ENCODE measurements at regions not wholly inside any gene's neighbourhood (a gene's known extent, or its start where the extent isn't known, plus 50 kb on each side); places are given as distances from the start of the nearest gene placed in this dataset.
A peak's percentile ranks its signal among the peaks of the same experiment; 100 is the strongest.

DNA sequence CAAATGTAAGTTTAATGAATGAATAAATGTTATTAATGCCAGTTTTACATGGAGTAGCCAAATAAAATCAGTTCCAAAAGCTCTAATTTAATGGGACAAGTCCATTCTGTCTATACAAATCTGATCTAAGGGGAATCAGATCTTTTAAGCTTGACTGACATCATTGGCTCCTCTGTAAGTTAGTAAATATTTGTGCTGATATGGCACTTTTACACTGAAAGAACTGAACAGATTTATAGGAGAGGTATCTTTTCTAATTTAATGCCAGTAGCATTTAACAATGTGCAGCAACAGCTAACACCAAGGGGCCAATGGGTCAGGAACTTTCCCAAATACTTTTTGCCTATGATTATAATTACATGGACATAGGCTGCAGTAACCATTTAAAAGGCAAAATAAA, 832.3 kb downstream of the PCDH17 start:
- no peak for DNase-seq (ENCODE audit: low read depth in 4 of 6, low spot score in 6 of 6)
- Histone ChIP-seq H3K9me3 (ENCODE audit: control insufficient read depth, insufficient read depth, low read length) (no peaks in the 10 kb centered on the region), H3K4me3 (ENCODE audit: low read depth, low read length) (no peak overlapping the region), H3K36me3 (ENCODE audit: control insufficient read depth, insufficient read depth, low read length) (no peaks in the 10 kb centered on the region), H3K27ac (ENCODE audit: low read depth, low read length) (no peak overlapping the region), H3K27me3 (ENCODE audit: control insufficient read depth, insufficient read depth, low read length) (no peaks in the 10 kb centered on the region), H3K4me1 (ENCODE audit: control insufficient read depth, insufficient read depth, low read length) (no peaks in the 10 kb centered on the region)

DNA sequence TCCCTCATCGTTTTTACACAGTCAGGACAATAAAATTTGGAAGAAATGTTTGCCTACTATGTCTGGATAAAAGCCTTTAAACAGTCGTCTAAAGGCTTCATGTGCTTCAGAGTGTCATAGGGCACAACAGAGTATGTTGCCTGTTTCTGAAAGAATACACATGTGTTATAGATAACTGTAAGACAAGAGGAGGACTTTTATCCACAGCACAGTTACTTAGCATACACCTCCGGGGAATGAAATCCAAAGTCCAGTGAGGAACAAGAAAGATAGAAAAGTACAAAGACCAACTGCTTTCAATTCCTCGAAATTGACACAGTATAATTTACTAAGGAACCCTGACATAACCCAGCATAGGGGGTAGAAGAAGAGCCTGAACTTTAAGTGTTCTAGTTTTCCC, 835.6 kb downstream of the PCDH17 start:
- Histone ChIP-seq H3K9me3 (ENCODE audit: control insufficient read depth, insufficient read depth, low read length) (no peaks in the 10 kb centered on the region), H3K4me3 (ENCODE audit: low read depth, low read length) (no peak overlapping the region), H3K27me3 (ENCODE audit: control insufficient read depth, insufficient read depth, low read length) (no peaks in the 10 kb centered on the region), H3K36me3 (ENCODE audit: control insufficient read depth, insufficient read depth, low read length) (no peaks in the 10 kb centered on the region), H3K4me1 (ENCODE audit: control insufficient read depth, insufficient read depth, low read length) (no peaks in the 10 kb centered on the region), H3K27ac (ENCODE audit: low read depth, low read length) (no peak overlapping the region)
- 100% methylated on average over 1 of the region's 4 CpGs for WGBS (ENCODE audit: insufficient coverage)
- no peak for DNase-seq (ENCODE audit: low read depth in 4 of 6, low spot score in 6 of 6)

GRCh38 chr13:58472483-58472882, 840.9 kb downstream of the PCDH17 start:
- Histone ChIP-seq H3K27me3 (ENCODE audit: control insufficient read depth, insufficient read depth, low read length) (no peaks in the 10 kb centered on the region), H3K27ac (ENCODE audit: low read depth, low read length) (no peak overlapping the region), H3K4me1 (ENCODE audit: control insufficient read depth, insufficient read depth, low read length) (no peaks in the 10 kb centered on the region), H3K4me3 (ENCODE audit: low read depth, low read length) (no peak overlapping the region), H3K36me3 (ENCODE audit: control insufficient read depth, insufficient read depth, low read length) (no peaks in the 10 kb centered on the region), H3K9me3 (ENCODE audit: control insufficient read depth, insufficient read depth, low read length) (no peaks in the 10 kb centered on the region)
- WGBS (ENCODE audit: insufficient coverage): no CpG with 5 or more reads among the region's 3 CpGs
- peak in 1 of 6 donors; percentile 22 for DNase-seq (ENCODE audit: low read depth in 4 of 6, low spot score in 6 of 6)

- DNase-seq (ENCODE audit: low read depth in 4 of 6, low spot score in 6 of 6): peak in 1 of 6 donors; percentile 40
- H3K27me3 ChIP-seq (ENCODE audit: control insufficient read depth, insufficient read depth, low read length): no peaks in the 10 kb centered on the region
Observed at GRCh38 chr13:58474581-58474980, 843.0 kb downstream of the PCDH17 start.

GRCh38 chr13:58476206-58476918, 844.8 kb downstream of the PCDH17 start:
- Histone ChIP-seq H3K4me3 (ENCODE audit: low read depth, low read length) (no peak overlapping the region), H3K27me3 (ENCODE audit: control insufficient read depth, insufficient read depth, low read length) (no peaks in the 10 kb centered on the region), H3K9me3 (ENCODE audit: control insufficient read depth, insufficient read depth, low read length) (no peaks in the 10 kb centered on the region), H3K36me3 (ENCODE audit: control insufficient read depth, insufficient read depth, low read length) (no peaks in the 10 kb centered on the region), H3K4me1 (ENCODE audit: control insufficient read depth, insufficient read depth, low read length) (no peaks in the 10 kb centered on the region), H3K27ac (ENCODE audit: low read depth, low read length) (no peak overlapping the region)
- DNase-seq (ENCODE audit: low read depth in 4 of 6, low spot score in 6 of 6): peak in 2 of 6 donors; percentile 50 to 55
- no CpG with 5 or more reads among the region's 6 CpGs for WGBS (ENCODE audit: insufficient coverage)

More at GRCh38 chr13:58474581-58474980, 843.0 kb downstream of the PCDH17 start:
- H3K4me1 ChIP-seq (ENCODE audit: control insufficient read depth, insufficient read depth, low read length): no peaks in the 10 kb centered on the region
- H3K4me3 ChIP-seq (ENCODE audit: low read depth, low read length): no peak overlapping the region
- H3K27ac ChIP-seq (ENCODE audit: low read depth, low read length): no peak overlapping the region
- H3K36me3 ChIP-seq (ENCODE audit: control insufficient read depth, insufficient read depth, low read length): no peaks in the 10 kb centered on the region
- no peaks in the 10 kb centered on the region for H3K9me3 ChIP-seq (ENCODE audit: control insufficient read depth, insufficient read depth, low read length)

DNA sequence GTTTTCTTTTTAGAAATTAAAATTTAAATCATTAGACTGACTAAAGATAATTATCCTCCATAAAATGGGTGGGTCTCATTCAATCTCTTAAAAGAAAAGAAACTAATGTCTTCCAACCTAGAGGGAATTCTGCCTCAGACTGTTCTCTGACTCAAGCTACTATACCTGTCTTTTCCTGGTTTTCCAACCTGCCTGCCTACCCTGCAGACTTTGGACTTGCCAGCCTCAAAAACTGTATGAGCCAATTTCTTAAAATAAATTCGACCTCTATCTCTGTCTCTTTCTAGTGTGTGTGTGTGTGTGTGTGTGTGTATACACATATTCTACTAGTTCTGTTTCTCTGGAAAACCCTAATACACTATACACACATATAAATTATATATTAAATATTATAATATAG, 847.3 kb downstream of the PCDH17 start:
- DNase-seq (ENCODE audit: low read depth in 4 of 6, low spot score in 6 of 6): no peak
- no peak overlapping the region for H3K27ac ChIP-seq (ENCODE audit: low read depth, low read length)
- no peaks in the 10 kb centered on the region for H3K9me3 ChIP-seq (ENCODE audit: control insufficient read depth, insufficient read depth, low read length)
- no peak overlapping the region for H3K4me3 ChIP-seq (ENCODE audit: low read depth, low read length)
- no peaks in the 10 kb centered on the region for H3K4me1 ChIP-seq (ENCODE audit: control insufficient read depth, insufficient read depth, low read length)
- H3K36me3 ChIP-seq (ENCODE audit: control insufficient read depth, insufficient read depth, low read length): no peaks in the 10 kb centered on the region
- no CpG with 5 or more reads among the region's 1 CpG for WGBS (ENCODE audit: insufficient coverage)
- no peaks in the 10 kb centered on the region for H3K27me3 ChIP-seq (ENCODE audit: control insufficient read depth, insufficient read depth, low read length)

DNA sequence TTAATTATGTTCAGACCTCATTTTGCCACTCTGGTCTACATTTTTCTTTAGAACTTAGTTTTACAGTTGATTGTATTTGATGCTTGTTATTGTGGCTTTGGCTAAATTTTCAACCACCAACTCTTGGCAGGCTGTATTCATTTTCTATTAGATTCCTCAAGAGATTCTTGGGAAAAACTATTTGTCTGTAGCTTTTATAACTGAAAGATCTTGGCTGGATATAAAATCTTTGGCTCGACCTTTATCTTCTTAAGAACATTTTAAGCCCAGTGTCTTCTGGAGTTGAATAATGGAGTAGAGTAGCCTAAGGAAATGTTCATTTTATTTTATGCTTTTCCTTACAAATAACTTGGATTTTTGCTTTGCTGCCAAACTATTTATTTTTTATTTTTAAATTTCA, 848.5 kb downstream of the PCDH17 start:
- H3K4me3 ChIP-seq (ENCODE audit: low read depth, low read length): no peak overlapping the region
- H3K27me3 ChIP-seq (ENCODE audit: control insufficient read depth, insufficient read depth, low read length): no peaks in the 10 kb centered on the region
- H3K36me3 ChIP-seq (ENCODE audit: control insufficient read depth, insufficient read depth, low read length): no peaks in the 10 kb centered on the region
- no peak for DNase-seq (ENCODE audit: low read depth in 4 of 6, low spot score in 6 of 6)
- H3K9me3 ChIP-seq (ENCODE audit: control insufficient read depth, insufficient read depth, low read length): no peaks in the 10 kb centered on the region
- H3K27ac ChIP-seq (ENCODE audit: low read depth, low read length): no peak overlapping the region
- no CpG with 5 or more reads among the region's 1 CpG for WGBS (ENCODE audit: insufficient coverage)
- no peaks in the 10 kb centered on the region for H3K4me1 ChIP-seq (ENCODE audit: control insufficient read depth, insufficient read depth, low read length)

- no peak overlapping the region for H3K4me3 ChIP-seq (ENCODE audit: low read depth, low read length)
- H3K27ac ChIP-seq (ENCODE audit: low read depth, low read length): no peak overlapping the region
- no peaks in the 10 kb centered on the region for H3K27me3 ChIP-seq (ENCODE audit: control insufficient read depth, insufficient read depth, low read length)
- no peaks in the 10 kb centered on the region for H3K36me3 ChIP-seq (ENCODE audit: control insufficient read depth, insufficient read depth, low read length)
- H3K9me3 ChIP-seq (ENCODE audit: control insufficient read depth, insufficient read depth, low read length): no peaks in the 10 kb centered on the region
- 90% methylated on average over 4 of the region's 5 CpGs for WGBS (ENCODE audit: insufficient coverage)
- H3K4me1 ChIP-seq (ENCODE audit: control insufficient read depth, insufficient read depth, low read length): no peaks in the 10 kb centered on the region
- no peak for DNase-seq (ENCODE audit: low read depth in 4 of 6, low spot score in 6 of 6)
Observed at GRCh38 chr13:58488251-58488650, 856.7 kb downstream of the PCDH17 start.

DNA sequence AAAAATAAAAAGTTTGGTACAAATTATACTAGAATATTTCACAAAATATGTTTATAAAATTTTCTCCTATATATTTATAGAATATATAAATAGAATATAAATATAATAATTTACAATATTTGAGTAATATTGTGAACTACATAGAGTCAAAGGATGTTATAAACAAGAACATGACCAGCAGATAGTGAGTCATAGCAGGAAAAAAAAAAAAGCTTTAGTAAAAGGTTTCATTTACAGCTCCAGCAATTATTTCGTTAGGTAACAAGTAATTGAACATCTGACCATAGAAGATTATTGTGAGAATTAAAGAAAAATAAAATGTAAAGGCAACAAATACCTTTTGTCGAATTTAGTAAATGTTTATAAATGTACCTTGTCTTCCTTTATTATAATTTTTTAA, 864.1 kb downstream of the PCDH17 start:
- Histone ChIP-seq H3K36me3 (ENCODE audit: control insufficient read depth, insufficient read depth, low read length) (no peaks in the 10 kb centered on the region), H3K4me1 (ENCODE audit: control insufficient read depth, insufficient read depth, low read length) (no peaks in the 10 kb centered on the region), H3K4me3 (ENCODE audit: low read depth, low read length) (no peak overlapping the region), H3K9me3 (ENCODE audit: control insufficient read depth, insufficient read depth, low read length) (no peaks in the 10 kb centered on the region), H3K27me3 (ENCODE audit: control insufficient read depth, insufficient read depth, low read length) (no peaks in the 10 kb centered on the region), H3K27ac (ENCODE audit: low read depth, low read length) (no peak overlapping the region)
- no CpG with 5 or more reads among the region's 2 CpGs for WGBS (ENCODE audit: insufficient coverage)
- no peak for DNase-seq (ENCODE audit: low read depth in 4 of 6, low spot score in 6 of 6)

GRCh38 chr13:58500938-58501337, 869.4 kb downstream of the PCDH17 start:
- Histone ChIP-seq H3K36me3 (ENCODE audit: control insufficient read depth, insufficient read depth, low read length) (no peaks in the 10 kb centered on the region), H3K27me3 (ENCODE audit: control insufficient read depth, insufficient read depth, low read length) (no peaks in the 10 kb centered on the region), H3K4me1 (ENCODE audit: control insufficient read depth, insufficient read depth, low read length) (no peaks in the 10 kb centered on the region), H3K9me3 (ENCODE audit: control insufficient read depth, insufficient read depth, low read length) (no peaks in the 10 kb centered on the region), H3K27ac (ENCODE audit: low read depth, low read length) (no peak overlapping the region), H3K4me3 (ENCODE audit: low read depth, low read length) (no peak overlapping the region)
- WGBS (ENCODE audit: insufficient coverage): no CpG with 5 or more reads among the region's 1 CpG
- DNase-seq (ENCODE audit: low read depth in 4 of 6, low spot score in 6 of 6): peak in 2 of 6 donors; percentile 14 to 28

All from spinal cord (tissue), 9 donors.